Tibial nerve (tissue), 4 donors: ENCODE measurements at regions not wholly inside any gene's neighbourhood (a gene's known extent, or its start where the extent isn't known, plus 50 kb on each side); places are given as distances from the start of the nearest gene placed in this dataset.
"Not testable (repeated sequence)": the region's sequence is repeated elsewhere in the genome, so short reads cannot be mapped to it uniquely, and the experiment has no call there.

Experiments used
- DNase-seq, 2 donors: peaks; one replicate each; pipeline ENCODE4 v3.0.0-alpha.2; 2019; ENCODE audit warnings: low spot score in 2 of 2
- H3K27ac ChIP-seq, 4 donors: fragments of 200-600 bp; sonication (generic) in 3 of 4; one replicate each; pipeline ENCODE4 v1.5.1; 2017 to 2019; ENCODE audit warnings: mild to moderate bottlenecking in 1 of 4
- H3K27me3 ChIP-seq, 2 donors: fragments of 200-600 bp; sonication (generic) in 1 of 2; one replicate each; pipeline versions ENCODE4 v1.5.1 to v1.6.0; 2017 to 2019
- H3K36me3 ChIP-seq, 3 donors: fragments of 200-600 bp; sonication (generic); one replicate each; pipeline ENCODE4 v1.5.1; 2018 to 2019
- H3K4me1 ChIP-seq, 4 donors: fragments of 200-600 bp; sonication (generic) in 3 of 4; one replicate each; pipeline ENCODE4 v1.5.1; 2017 to 2019
- H3K4me3 ChIP-seq, 4 donors: fragments of 200-600 bp; sonication (generic) in 3 of 4; one replicate each; pipeline ENCODE4 v1.5.1; 2017 to 2019; ENCODE audit warnings: mild to moderate bottlenecking in 1 of 4, moderate library complexity in 1 of 4
- H3K9me3 ChIP-seq, 4 donors: fragments of 200-600 bp; sonication (generic) in 3 of 4; one replicate each; pipeline ENCODE4 v1.5.1; 2017 to 2019
- CTCF ChIP-seq, 5 experiments: fragments of 200-600 bp in 3 of 5; fragments of 450-650 bp in 2 of 5; sonication (generic) in 3 of 5; IDR thresholded peaks; one replicate each; pipeline ENCODE4 v1.5.1; 2016 to 2019; ENCODE audit warnings: antibody characterized with exemption in 5 of 5, mild to moderate bottlenecking in 3 of 5, moderate library complexity in 2 of 5
- EP300 ChIP-seq, 2 donors: sonication (generic); formaldehyde crosslinking; IDR thresholded peaks; one replicate each; pipeline ENCODE4 v1.6.1; 2017; ENCODE audit warnings: antibody characterized with exemption in 2 of 2, mild to moderate bottlenecking in 1 of 2
- POLR2A ChIP-seq, 2 donors: fragments of 450-650 bp; IDR thresholded peaks; one replicate each; pipeline ENCODE4 v1.6.1; 2017; ENCODE audit warnings: antibody characterized with exemption in 2 of 2, mild to moderate bottlenecking in 2 of 2, moderate library complexity in 2 of 2
- WGBS, 2 donors: methylation state at CpG; one replicate each; pipeline ENCODE4 v1.1.5; 2018; 5-methylcytosine and 5-hydroxymethylcytosine counted together

- DNase-seq, result no peak
- Histone ChIP-seq H3K27ac (no peak overlapping the region), H3K4me1 (no peaks in the 10 kb centered on the region), H3K36me3 (no peaks in the 10 kb centered on the region), H3K27me3 (no peaks in the 10 kb centered on the region), H3K9me3 (no peaks in the 10 kb centered on the region), H3K4me3 (no peak overlapping the region)
- TF ChIP-seq POLR2A (IDR thresholded peaks at IDR 0.05), result no peak
- no peak for TF ChIP-seq CTCF (IDR thresholded peaks at IDR 0.05)
- no peak for TF ChIP-seq EP300 (IDR thresholded peaks at IDR 0.05)
- WGBS, 2 donors, result 58 to 63% methylated on average over 6 of the region's 6 CpGs
Observed at GRCh38 chr14:106788534-106788933, 1262.2 kb downstream of the TMEM121 start.

GRCh38 chr14:106789318-106789717 lies 1262.9 kb downstream of the TMEM121 start:
- 85 to 88% methylated on average over 3 of the region's 3 CpGs for WGBS, 2 donors
- H3K27ac ChIP-seq, result no peak overlapping the region
- H3K4me3 ChIP-seq, result no peak overlapping the region
- no peaks in the 10 kb centered on the region for H3K9me3 ChIP-seq
- no peaks in the 10 kb centered on the region for H3K4me1 ChIP-seq
- H3K27me3 ChIP-seq, result no peaks in the 10 kb centered on the region
- no peaks in the 10 kb centered on the region for H3K36me3 ChIP-seq
- no peak for TF ChIP-seq POLR2A (IDR thresholded peaks at IDR 0.05)
- TF ChIP-seq CTCF (IDR thresholded peaks at IDR 0.05), result no peak
- DNase-seq, result no peak

GRCh38 chr14:106790189-106791036 lies 1264.0 kb downstream of the TMEM121 start:
- Histone ChIP-seq H3K4me1 (no peaks in the 10 kb centered on the region), H3K4me3 (no peak overlapping the region), H3K9me3 (no peaks in the 10 kb centered on the region), H3K36me3 (no peaks in the 10 kb centered on the region), H3K27ac (no peak overlapping the region), H3K27me3 (no peaks in the 10 kb centered on the region)
- DNase-seq, result peak in 1 of 2 donors; percentile 60
- TF ChIP-seq POLR2A (IDR thresholded peaks at IDR 0.05) (no peak), CTCF (IDR thresholded peaks at IDR 0.05) (peak in 4 of 5 experiments; percentile 17 to 77 (median 36)), EP300 (IDR thresholded peaks at IDR 0.05) (no peak)
- 46 to 54% methylated on average over 17 of the region's 17 CpGs for WGBS, 2 donors

GRCh38 chr14:106792543-106792942 lies 1266.2 kb downstream of the TMEM121 start:
- Histone ChIP-seq H3K4me1 (no peaks in the 10 kb centered on the region), H3K27me3 (no peaks in the 10 kb centered on the region), H3K9me3 (peaks cover 0 to 4% (median 0%) of the 10 kb centered on the region in 4 donors), H3K36me3 (no peaks in the 10 kb centered on the region), H3K27ac (no peak overlapping the region), H3K4me3 (no peak overlapping the region)
- DNase-seq, result no peak
- WGBS, 2 donors, result 83 to 89% methylated on average over 5 of the region's 5 CpGs
- TF ChIP-seq EP300 (IDR thresholded peaks at IDR 0.05) (no peak), POLR2A (IDR thresholded peaks at IDR 0.05) (no peak), CTCF (IDR thresholded peaks at IDR 0.05) (no peak)

- 56 to 64% methylated on average over 4 of the region's 4 CpGs for WGBS, 2 donors
- not testable (repeated sequence) for H3K36me3 ChIP-seq, H3K4me3 ChIP-seq, H3K27ac ChIP-seq, H3K27me3 ChIP-seq, H3K4me1 ChIP-seq, DNase-seq, H3K9me3 ChIP-seq
Observed at GRCh38 chr14:106798166-106798565, 1271.8 kb downstream of the TMEM121 start.
